WTC11 (cell line): ENCODE measurements at regions not wholly inside any gene's neighbourhood (a gene's known extent, or its start where the extent isn't known, plus 50 kb on each side); places are given as distances from the start of the nearest gene placed in this dataset.

Source experiments
- CBFB ChIP-seq: sonication (generic); formaldehyde crosslinking; IDR thresholded peaks from 2 replicates; pipeline ENCODE4 v1.8.1; 2022; ENCODE audit warnings: mild to moderate bottlenecking, low read depth, missing genetic modification reagents
- CTCF ChIP-seq: fragments of 200-600 bp; IDR thresholded peaks from 2 replicates; pipeline ENCODE4 v1.8.0; 2022; ENCODE audit warnings: antibody characterized with exemption
- ELF4 ChIP-seq: sonication (generic); formaldehyde crosslinking; IDR thresholded peaks from 2 replicates; pipeline ENCODE4 v1.8.1; 2022; ENCODE audit warnings: low read depth, mild to moderate bottlenecking, moderate library complexity, missing genetic modification reagents
- ESRRA ChIP-seq: sonication (generic); formaldehyde crosslinking; IDR thresholded peaks from 2 replicates; pipeline ENCODE4 v1.8.1; 2022; ENCODE audit warnings: mild to moderate bottlenecking, missing genetic modification reagents, borderline replicate concordance
- JUN ChIP-seq: sonication (generic); formaldehyde crosslinking; IDR thresholded peaks from 2 replicates; pipeline ENCODE4 v1.8.0; 2023; ENCODE audit warnings: mild to moderate bottlenecking, missing genetic modification reagents
- NFYB ChIP-seq: sonication (generic); formaldehyde crosslinking; conservative IDR thresholded peaks from 2 replicates; pipeline ENCODE4 v1.8.0; 2022; ENCODE audit warnings: low read depth, missing genetic modification reagents
- SP1 ChIP-seq: sonication (generic); formaldehyde crosslinking; conservative IDR thresholded peaks from 2 replicates; pipeline ENCODE4 v1.8.1; 2022; ENCODE audit warnings: missing genetic modification reagents
- TEAD4 ChIP-seq: sonication (generic); formaldehyde crosslinking; IDR thresholded peaks from 2 replicates; pipeline ENCODE4 v1.8.0; 2022; ENCODE audit warnings: mild to moderate bottlenecking, missing genetic modification reagents
- USF2 ChIP-seq: sonication (generic); formaldehyde crosslinking; IDR thresholded peaks from 2 replicates; pipeline ENCODE4 v1.8.1; 2023; ENCODE audit warnings: mild to moderate bottlenecking, missing genetic modification reagents, moderate library complexity
- ZNF232 ChIP-seq: sonication (generic); formaldehyde crosslinking; IDR thresholded peaks from 2 replicates; pipeline ENCODE4 v1.8.0; 2022; ENCODE audit warnings: mild to moderate bottlenecking, missing genetic modification reagents
- TF ChIP-seq, protein P1 (sequence below): sonication (generic); formaldehyde crosslinking; IDR thresholded peaks from 2 replicates; pipeline ENCODE4 v1.8.0; 2022; ENCODE audit warnings: mild to moderate bottlenecking, missing genetic modification reagents
- TF ChIP-seq, protein P2 (sequence below): sonication (generic); formaldehyde crosslinking; IDR thresholded peaks from 2 replicates; pipeline ENCODE4 v1.8.1; 2022; ENCODE audit warnings: low read depth, mild to moderate bottlenecking, moderate library complexity, missing genetic modification reagents, borderline replicate concordance

GRCh38 chr1:79945391-79945790 is 938.9 kb upstream of the ADGRL4 start:
- TF ChIP-seq JUN (CRISPR knock-in tag) (no peak), ELF4 (no peak), ESRRA (CRISPR knock-in tag) (no peak), TEAD4 (CRISPR knock-in tag) (no peak), NFYB (CRISPR knock-in tag) (no peak), CTCF (no peak), ZNF232 (CRISPR knock-in tag) (no peak), CBFB (CRISPR knock-in tag) (no peak), SP1 (CRISPR knock-in tag) (no peak), USF2 (no peak)
- TF ChIP-seq, protein P1, sequence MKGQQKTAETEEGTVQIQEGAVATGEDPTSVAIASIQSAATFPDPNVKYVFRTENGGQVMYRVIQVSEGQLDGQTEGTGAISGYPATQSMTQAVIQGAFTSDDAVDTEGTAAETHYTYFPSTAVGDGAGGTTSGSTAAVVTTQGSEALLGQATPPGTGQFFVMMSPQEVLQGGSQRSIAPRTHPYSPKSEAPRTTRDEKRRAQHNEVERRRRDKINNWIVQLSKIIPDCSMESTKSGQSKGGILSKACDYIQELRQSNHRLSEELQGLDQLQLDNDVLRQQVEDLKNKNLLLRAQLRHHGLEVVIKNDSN (CRISPR knock-in tag): no peak
- TF ChIP-seq, protein P2, sequence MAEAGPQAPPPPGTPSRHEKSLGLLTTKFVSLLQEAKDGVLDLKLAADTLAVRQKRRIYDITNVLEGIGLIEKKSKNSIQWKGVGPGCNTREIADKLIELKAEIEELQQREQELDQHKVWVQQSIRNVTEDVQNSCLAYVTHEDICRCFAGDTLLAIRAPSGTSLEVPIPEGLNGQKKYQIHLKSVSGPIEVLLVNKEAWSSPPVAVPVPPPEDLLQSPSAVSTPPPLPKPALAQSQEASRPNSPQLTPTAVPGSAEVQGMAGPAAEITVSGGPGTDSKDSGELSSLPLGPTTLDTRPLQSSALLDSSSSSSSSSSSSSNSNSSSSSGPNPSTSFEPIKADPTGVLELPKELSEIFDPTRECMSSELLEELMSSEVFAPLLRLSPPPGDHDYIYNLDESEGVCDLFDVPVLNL: no peak
